ENCODE measurements at regions not wholly inside any gene's neighbourhood (a gene's known extent, or its start where the extent isn't known, plus 50 kb on each side); places are given as distances from the start of the nearest gene placed in this dataset.

DNA sequence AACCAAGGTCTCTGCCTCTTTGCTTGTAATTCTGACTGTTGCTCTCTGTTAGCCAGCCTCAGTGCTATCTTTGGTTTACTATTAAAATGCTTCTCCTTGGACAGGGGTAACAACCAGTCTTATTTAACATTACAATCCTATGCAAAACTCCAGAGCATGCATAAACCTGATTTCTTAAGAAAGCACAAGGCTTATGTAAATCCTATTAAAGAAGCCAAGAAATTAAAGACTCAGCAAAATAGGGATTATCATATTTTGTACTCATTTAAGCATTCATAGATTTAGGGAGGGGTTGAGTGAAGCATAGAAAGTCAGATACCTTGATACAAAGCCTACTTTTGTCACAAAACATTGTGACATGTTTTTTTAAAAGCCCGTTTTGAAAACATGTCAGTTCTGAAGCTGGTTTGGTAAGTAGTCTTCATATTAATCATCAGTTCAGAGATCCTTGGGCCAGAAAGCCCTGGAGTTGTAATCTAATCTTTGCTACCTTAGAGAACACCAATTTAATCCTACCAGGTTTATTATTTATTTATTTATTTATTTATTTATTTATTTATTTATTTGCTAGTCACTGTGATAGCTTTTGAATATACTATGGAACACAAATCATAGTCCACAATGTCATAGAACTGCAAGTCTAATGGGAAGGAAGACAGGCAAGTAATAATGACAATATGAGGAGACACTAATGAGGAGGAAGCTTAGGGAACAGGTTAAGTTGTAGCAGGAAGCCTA lies 158.0 kb upstream of the HNMT start:
- H4K8ac ChIP-seq (ENCODE audit: low read depth in 2 of 2, low read length in 2 of 2): no peak overlapping the region
- no peaks in the 10 kb centered on the region for H3K9me3 ChIP-seq (ENCODE audit: control insufficient read depth, insufficient read depth, low read length)
- H3K79me1 ChIP-seq (ENCODE audit: low read depth in 1 of 2, low read length in 2 of 2): no peaks in the 10 kb centered on the region
- no peak overlapping the region for H2BK15ac ChIP-seq (ENCODE audit: low read depth, low read length)
- no peak overlapping the region for H2AK5ac ChIP-seq (ENCODE audit: low read depth, low read length)
- H2AK9ac ChIP-seq (replicated peaks; ENCODE audit: low read depth, low read length, poor library complexity): no peak overlapping the region
- no peak overlapping the region for H2BK120ac ChIP-seq (ENCODE audit: low read depth, low read length)
- H2BK20ac ChIP-seq (ENCODE audit: low read depth, low read length): no peak overlapping the region
- no peak overlapping the region for H3K4me3 ChIP-seq (ENCODE audit: insufficient read depth, low read depth, low read length)
- H2BK5ac ChIP-seq (ENCODE audit: low read depth, low read length, poor library complexity, severe bottlenecking): no peak overlapping the region
- ATAC-seq (ENCODE audit: low read depth): no peak
- H3K4me2 ChIP-seq (ENCODE audit: low read depth, low read length): no peak overlapping the region
- intact Hi-C loops (cut with micrococcal nuclease) (no loop called here), in situ Hi-C loops (cut with MboI; ENCODE audit: low sequenced_read_pairs) (no loop called here), dilution Hi-C loops (cut with HindIII; ENCODE audit: low sequenced_read_pairs, unreplicated experiment) (no loop called here)
- no peaks in the 10 kb centered on the region for H4K20me1 ChIP-seq (ENCODE audit: insufficient read depth, low read length)
- DNase-seq: no peak
- no peak overlapping the region for H4K91ac ChIP-seq (ENCODE audit: insufficient read depth, low read depth, low read length)
- no peak overlapping the region for H3K18ac ChIP-seq (ENCODE audit: low read depth, low read length)
- TF ChIP-seq CEBPB (IDR thresholded peaks at IDR 0.05; ENCODE audit: low read depth, low read length) (no peak), FOS (IDR thresholded peaks at IDR 0.05; ENCODE audit: low read depth, low read length) (no peak), CHD1 (IDR thresholded peaks at IDR 0.05; ENCODE audit: low read depth, low read length) (no peak), NFE2L2 (IDR thresholded peaks at IDR 0.05; ENCODE audit: low read depth, low read length) (no peak), SMC3 (IDR thresholded peaks at IDR 0.05; ENCODE audit: low read depth, low read length) (no peak)
- CTCF ChIA-PET: no interaction called here
- H3K14ac ChIP-seq (replicated peaks; ENCODE audit: low read depth, low read length): no peak overlapping the region
- H3K27ac ChIP-seq (ENCODE audit: insufficient read depth, low read length): no peak overlapping the region
- no peak overlapping the region for H3K56ac ChIP-seq (ENCODE audit: extremely low read depth, insufficient read depth, low read length)
- H3K9me1 ChIP-seq (ENCODE audit: insufficient read depth, low read length): no peaks in the 10 kb centered on the region
- no peaks in the 10 kb centered on the region for H3K36me3 ChIP-seq (ENCODE audit: control insufficient read depth, insufficient read depth, low read length)
- no peak overlapping the region for H3K4ac ChIP-seq (ENCODE audit: low read depth, low read length)
- H4K5ac ChIP-seq (ENCODE audit: low read depth, low read length): no peak overlapping the region
- BruUV-seq (replicated peaks): no TSS peak
- POLR2A ChIA-PET (ENCODE audit: unreplicated experiment): no interaction called here
- H3K27me3 ChIP-seq (ENCODE audit: control insufficient read depth, insufficient read depth, low read length): no peaks in the 10 kb centered on the region
- no peak overlapping the region for H2AFZ ChIP-seq (replicated peaks; ENCODE audit: low read length, poor library complexity)
- WGBS, 2 experiments (ENCODE audit: extremely low coverage in 2 of 2, insufficient read length in 1 of 2): no CpG with 5 or more reads among the region's 1 CpG
- H3K9ac ChIP-seq (ENCODE audit: low read depth, low read length): no peak overlapping the region
- no peak overlapping the region for H3K23ac ChIP-seq (ENCODE audit: low read depth, low read length)
- no peaks in the 10 kb centered on the region for H3K4me1 ChIP-seq (ENCODE audit: control insufficient read depth, insufficient read depth, low read length)

All from IMR-90 (cell line).